ENCODE measurements at regions not wholly inside any gene's neighbourhood (a gene's known extent, or its start where the extent isn't known, plus 50 kb on each side); places are given as distances from the start of the nearest gene placed in this dataset.
"Not testable (repeated sequence)": the region's sequence is repeated elsewhere in the genome, so short reads cannot be mapped to it uniquely, and the experiment has no call there.

DNA sequence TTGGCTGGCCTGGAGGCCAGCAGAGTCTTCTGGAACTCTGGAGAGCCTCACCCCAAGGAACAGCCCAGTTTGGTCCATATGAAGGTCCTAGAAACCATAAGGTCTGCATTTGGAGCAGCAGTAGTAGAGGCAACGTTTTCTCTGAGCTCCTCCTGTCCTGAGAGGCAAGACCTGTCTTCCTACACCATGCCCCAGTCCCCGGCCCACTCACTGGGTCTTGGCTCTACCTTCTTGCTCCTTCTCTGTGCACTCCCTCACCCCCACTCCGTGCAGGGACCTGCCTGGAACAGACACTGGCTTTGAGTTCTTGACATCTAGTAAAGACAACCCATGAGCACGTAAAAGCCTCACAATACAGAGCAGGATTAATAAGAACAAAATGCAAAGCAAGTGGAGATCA, 76.6 kb downstream of the CHRD start:
- H3K9ac ChIP-seq (ENCODE audit: low read length): no peak overlapping the region
- no peak overlapping the region for H3K27ac ChIP-seq (ENCODE audit: low read length)
- H3F3A ChIP-seq (ENCODE audit: insufficient read depth, low read length): no peaks in the 10 kb centered on the region
- no peaks in the 10 kb centered on the region for H4K20me1 ChIP-seq (ENCODE audit: insufficient read depth, low read length)
- no peaks in the 10 kb centered on the region for H3K36me3 ChIP-seq (replicated peaks; ENCODE audit: insufficient read depth, low read length)
- H3K4me2 ChIP-seq (ENCODE audit: low read depth, low read length): no peak overlapping the region
- no peak for DNase-seq
- H3K9me3 ChIP-seq (replicated peaks; ENCODE audit: insufficient read depth, low read length): no peaks in the 10 kb centered on the region
- H3K4me1 ChIP-seq (ENCODE audit: low read length): peaks cover 3% of the 10 kb centered on the region; the same call in 1 of the 2 replicates
- H3K79me2 ChIP-seq (ENCODE audit: low read length): no peaks in the 10 kb centered on the region
- no peak overlapping the region for H2AFZ ChIP-seq (ENCODE audit: low read length)
- H3K27me3 ChIP-seq (replicated peaks; ENCODE audit: insufficient read depth, low read length): no peaks in the 10 kb centered on the region
- no peak overlapping the region for H3K4me3 ChIP-seq (ENCODE audit: low read length)
- H3K9me2 ChIP-seq (replicated peaks; ENCODE audit: insufficient read depth, low read length): no peaks in the 10 kb centered on the region
- TF ChIP-seq EZH2 (optimal IDR thresholded peaks at IDR 0.05; ENCODE audit: low read depth, low read length) (no peak), EZH2phosphoT487 (IDR thresholded peaks at IDR 0.05; ENCODE audit: low read length) (no peak)
- TF ChIP-seq, protein P1, sequence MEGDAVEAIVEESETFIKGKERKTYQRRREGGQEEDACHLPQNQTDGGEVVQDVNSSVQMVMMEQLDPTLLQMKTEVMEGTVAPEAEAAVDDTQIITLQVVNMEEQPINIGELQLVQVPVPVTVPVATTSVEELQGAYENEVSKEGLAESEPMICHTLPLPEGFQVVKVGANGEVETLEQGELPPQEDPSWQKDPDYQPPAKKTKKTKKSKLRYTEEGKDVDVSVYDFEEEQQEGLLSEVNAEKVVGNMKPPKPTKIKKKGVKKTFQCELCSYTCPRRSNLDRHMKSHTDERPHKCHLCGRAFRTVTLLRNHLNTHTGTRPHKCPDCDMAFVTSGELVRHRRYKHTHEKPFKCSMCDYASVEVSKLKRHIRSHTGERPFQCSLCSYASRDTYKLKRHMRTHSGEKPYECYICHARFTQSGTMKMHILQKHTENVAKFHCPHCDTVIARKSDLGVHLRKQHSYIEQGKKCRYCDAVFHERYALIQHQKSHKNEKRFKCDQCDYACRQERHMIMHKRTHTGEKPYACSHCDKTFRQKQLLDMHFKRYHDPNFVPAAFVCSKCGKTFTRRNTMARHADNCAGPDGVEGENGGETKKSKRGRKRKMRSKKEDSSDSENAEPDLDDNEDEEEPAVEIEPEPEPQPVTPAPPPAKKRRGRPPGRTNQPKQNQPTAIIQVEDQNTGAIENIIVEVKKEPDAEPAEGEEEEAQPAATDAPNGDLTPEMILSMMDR (IDR thresholded peaks at IDR 0.05; ENCODE audit: low read length): no peak

DNA sequence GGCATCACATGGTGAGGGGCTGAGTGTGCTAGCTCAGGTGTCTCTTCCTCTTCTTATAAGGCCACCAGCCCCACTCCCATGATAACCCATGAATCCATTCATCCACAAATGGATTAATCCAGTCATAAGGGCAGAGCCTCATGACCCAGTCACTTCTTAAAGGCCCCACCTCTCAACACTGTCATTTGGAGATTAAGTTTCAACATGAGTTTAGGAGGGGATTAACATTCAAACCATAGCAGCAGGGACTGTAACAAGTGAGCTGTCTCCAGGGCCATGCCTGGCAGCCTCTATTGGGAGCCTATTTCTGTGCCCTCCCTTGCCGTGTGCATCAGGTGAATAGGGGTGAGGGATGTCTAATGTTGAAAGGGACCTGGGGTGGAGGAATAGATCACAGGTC, 77.5 kb downstream of the CHRD start:
- no peaks in the 10 kb centered on the region for H3K79me2 ChIP-seq (ENCODE audit: low read length)

DNA sequence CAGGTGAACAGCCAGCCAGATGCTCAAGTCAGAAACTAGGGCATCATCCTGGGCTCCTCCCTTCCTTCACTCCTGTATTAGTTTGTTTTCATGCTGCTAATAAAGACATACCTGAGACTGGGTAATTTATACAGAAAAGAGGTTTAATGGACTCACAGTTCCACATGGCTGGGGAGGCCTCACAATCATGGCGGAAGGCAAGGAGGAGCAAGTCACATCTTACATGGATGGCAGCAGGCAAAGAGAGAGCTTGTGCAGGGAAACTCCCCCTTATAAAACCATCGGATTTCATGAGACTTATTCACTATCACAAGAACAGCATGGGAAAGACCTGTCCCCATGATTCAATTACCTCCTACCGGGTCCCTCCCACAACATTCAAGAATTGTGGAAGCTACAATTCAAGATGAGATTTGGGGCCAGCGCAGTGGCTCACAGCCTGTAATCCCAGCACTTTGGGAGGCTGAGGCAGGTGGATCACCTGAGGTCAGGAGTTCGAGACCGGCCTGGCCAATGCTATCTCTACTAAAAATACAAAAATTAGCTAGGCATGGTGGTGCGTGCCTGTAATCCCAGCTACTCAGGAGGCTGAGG, 78.0 kb downstream of the CHRD start:
- H3F3A ChIP-seq (ENCODE audit: insufficient read depth, low read length); H3K4me2 ChIP-seq (ENCODE audit: low read depth, low read length); H3K9me3 ChIP-seq (replicated peaks; ENCODE audit: insufficient read depth, low read length); H3K9me2 ChIP-seq (replicated peaks; ENCODE audit: insufficient read depth, low read length); H3K36me3 ChIP-seq (replicated peaks; ENCODE audit: insufficient read depth, low read length); H3K9ac ChIP-seq (ENCODE audit: low read length); H3K27ac ChIP-seq (ENCODE audit: low read length); H4K20me1 ChIP-seq (ENCODE audit: insufficient read depth, low read length); H2AFZ ChIP-seq (ENCODE audit: low read length); H3K4me3 ChIP-seq (ENCODE audit: low read length); H3K27me3 ChIP-seq (replicated peaks; ENCODE audit: insufficient read depth, low read length); DNase-seq; H3K4me1 ChIP-seq (ENCODE audit: low read length); H3K79me2 ChIP-seq (ENCODE audit: low read length): not testable (repeated sequence)

More for the DNA sequence above, 77.5 kb downstream of the CHRD start:
- Histone ChIP-seq H3K36me3 (replicated peaks; ENCODE audit: insufficient read depth, low read length) (no peaks in the 10 kb centered on the region), H2AFZ (ENCODE audit: low read length) (no peak overlapping the region), H3K4me1 (ENCODE audit: low read length) (peaks cover 3% of the 10 kb centered on the region; the same call in 1 of the 2 replicates), H4K20me1 (ENCODE audit: insufficient read depth, low read length) (no peaks in the 10 kb centered on the region), H3K9ac (ENCODE audit: low read length) (no peak overlapping the region), H3F3A (ENCODE audit: insufficient read depth, low read length) (no peaks in the 10 kb centered on the region), H3K9me2 (replicated peaks; ENCODE audit: insufficient read depth, low read length) (no peaks in the 10 kb centered on the region), H3K27me3 (replicated peaks; ENCODE audit: insufficient read depth, low read length) (no peaks in the 10 kb centered on the region), H3K4me3 (ENCODE audit: low read length) (no peak overlapping the region), H3K4me2 (ENCODE audit: low read depth, low read length) (no peak overlapping the region), H3K9me3 (replicated peaks; ENCODE audit: insufficient read depth, low read length) (no peaks in the 10 kb centered on the region), H3K27ac (ENCODE audit: low read length) (no peak overlapping the region)
- DNase-seq: no peak
- TF ChIP-seq, protein P1 (IDR thresholded peaks at IDR 0.05; ENCODE audit: low read length): no peak
- TF ChIP-seq EZH2phosphoT487 (IDR thresholded peaks at IDR 0.05; ENCODE audit: low read length) (no peak), EZH2 (optimal IDR thresholded peaks at IDR 0.05; ENCODE audit: low read depth, low read length) (no peak)

DNA sequence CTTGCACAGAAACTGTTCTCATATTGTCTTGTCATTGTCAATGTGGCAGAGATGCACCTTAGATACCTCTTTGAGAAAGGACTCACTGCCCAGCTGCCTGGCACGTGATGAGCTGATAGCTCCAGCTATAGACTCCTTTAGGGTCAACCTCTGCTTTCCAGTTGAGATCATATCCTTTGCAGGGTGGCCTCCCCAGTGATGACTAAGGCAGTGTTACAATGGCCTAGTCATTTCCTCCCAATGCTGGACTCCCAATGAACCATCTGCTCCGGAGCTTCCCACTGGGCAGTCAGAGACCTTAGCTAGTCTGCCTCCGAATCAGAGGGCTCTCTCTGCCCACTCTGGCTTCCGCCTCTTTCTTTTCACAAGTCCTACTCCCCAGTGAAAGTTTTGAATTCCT, 79.5 kb downstream of the CHRD start:
- H3K79me2 ChIP-seq (ENCODE audit: low read length): no peaks in the 10 kb centered on the region

More for the DNA sequence above, 79.5 kb downstream of the CHRD start:
- no peaks in the 10 kb centered on the region for H3K9me3 ChIP-seq (replicated peaks; ENCODE audit: insufficient read depth, low read length)
- TF ChIP-seq, protein P1 (IDR thresholded peaks at IDR 0.05; ENCODE audit: low read length): no peak
- TF ChIP-seq EZH2 (optimal IDR thresholded peaks at IDR 0.05; ENCODE audit: low read depth, low read length) (no peak), EZH2phosphoT487 (IDR thresholded peaks at IDR 0.05; ENCODE audit: low read length) (no peak)
- peaks cover 3% of the 10 kb centered on the region; the same call in 1 of the 2 replicates for H3K4me1 ChIP-seq (ENCODE audit: low read length)
- H3K27me3 ChIP-seq (replicated peaks; ENCODE audit: insufficient read depth, low read length): no peaks in the 10 kb centered on the region
- DNase-seq: no peak
- H3K4me3 ChIP-seq (ENCODE audit: low read length): no peak overlapping the region
- no peak overlapping the region for H2AFZ ChIP-seq (ENCODE audit: low read length)
- no peak overlapping the region for H3K27ac ChIP-seq (ENCODE audit: low read length)
- no peaks in the 10 kb centered on the region for H3K9me2 ChIP-seq (replicated peaks; ENCODE audit: insufficient read depth, low read length)
- no peak overlapping the region for H3K9ac ChIP-seq (ENCODE audit: low read length)
- H4K20me1 ChIP-seq (ENCODE audit: insufficient read depth, low read length): no peaks in the 10 kb centered on the region
- no peaks in the 10 kb centered on the region for H3K36me3 ChIP-seq (replicated peaks; ENCODE audit: insufficient read depth, low read length)
- no peaks in the 10 kb centered on the region for H3F3A ChIP-seq (ENCODE audit: insufficient read depth, low read length)
- no peak overlapping the region for H3K4me2 ChIP-seq (ENCODE audit: low read depth, low read length)

Measured in MM.1S (cell line).